H1 (cell line): ENCODE measurements at regions not wholly inside any gene's neighbourhood (a gene's known extent, or its start where the extent isn't known, plus 50 kb on each side); places are given as distances from the start of the nearest gene placed in this dataset.

ENCODE experiments used
- TF ChIP-seq, protein P1 (sequence below), 3 experiments: IDR thresholded peaks; 1 replicate in 2 of 3; 2 replicates in 1 of 3; pipeline versions ENCODE4 v1.5.1 to v1.6.1; 2011; ENCODE audit warnings: low read length in 3 of 3, mild to moderate bottlenecking in 3 of 3, inconsistent platforms in 2 of 3, low read depth in 1 of 3, moderate library complexity in 1 of 3; ENCODE audit not compliant: insufficient read depth in 1 of 3; ENCODE audit errors: control extremely low read depth in 1 of 3

DNA sequence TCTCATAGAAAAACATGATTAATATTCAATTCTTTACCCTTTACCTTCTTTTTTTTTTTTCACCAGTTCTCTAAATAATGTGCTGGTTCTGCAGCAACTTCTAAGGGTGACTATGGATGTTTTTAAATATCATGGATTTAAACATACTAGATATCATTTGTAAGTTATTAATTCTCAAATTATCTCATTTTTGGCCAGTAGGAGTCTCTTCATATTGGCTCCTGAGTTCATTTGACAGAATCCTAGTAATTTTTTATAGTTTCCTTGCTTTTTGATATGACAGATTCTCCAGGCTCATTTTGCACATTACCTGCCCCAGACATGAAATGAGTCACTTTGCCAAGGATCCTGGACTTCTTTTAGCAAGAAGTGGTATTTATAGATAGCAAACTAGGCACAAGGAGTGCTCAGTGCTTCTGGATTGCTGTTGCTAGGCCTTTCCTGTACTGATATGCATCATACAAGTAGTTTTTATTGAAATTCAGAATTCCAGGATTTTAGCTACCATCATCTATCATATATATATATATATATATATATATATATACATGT is 201.3 kb upstream of the IL12B start (continued):
- TF ChIP-seq, protein P1, sequence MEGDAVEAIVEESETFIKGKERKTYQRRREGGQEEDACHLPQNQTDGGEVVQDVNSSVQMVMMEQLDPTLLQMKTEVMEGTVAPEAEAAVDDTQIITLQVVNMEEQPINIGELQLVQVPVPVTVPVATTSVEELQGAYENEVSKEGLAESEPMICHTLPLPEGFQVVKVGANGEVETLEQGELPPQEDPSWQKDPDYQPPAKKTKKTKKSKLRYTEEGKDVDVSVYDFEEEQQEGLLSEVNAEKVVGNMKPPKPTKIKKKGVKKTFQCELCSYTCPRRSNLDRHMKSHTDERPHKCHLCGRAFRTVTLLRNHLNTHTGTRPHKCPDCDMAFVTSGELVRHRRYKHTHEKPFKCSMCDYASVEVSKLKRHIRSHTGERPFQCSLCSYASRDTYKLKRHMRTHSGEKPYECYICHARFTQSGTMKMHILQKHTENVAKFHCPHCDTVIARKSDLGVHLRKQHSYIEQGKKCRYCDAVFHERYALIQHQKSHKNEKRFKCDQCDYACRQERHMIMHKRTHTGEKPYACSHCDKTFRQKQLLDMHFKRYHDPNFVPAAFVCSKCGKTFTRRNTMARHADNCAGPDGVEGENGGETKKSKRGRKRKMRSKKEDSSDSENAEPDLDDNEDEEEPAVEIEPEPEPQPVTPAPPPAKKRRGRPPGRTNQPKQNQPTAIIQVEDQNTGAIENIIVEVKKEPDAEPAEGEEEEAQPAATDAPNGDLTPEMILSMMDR (IDR thresholded peaks at IDR 0.05; ENCODE audit: control extremely low read depth in 1 of 3, insufficient read depth in 1 of 3, low read depth in 1 of 3, low read length in 3 of 3): no peak
- TF ChIP-seq, all 59 proteins: peak for 0
